ENCODE measurements at regions not wholly inside any gene's neighbourhood (a gene's known extent, or its start where the extent isn't known, plus 50 kb on each side); places are given as distances from the start of the nearest gene placed in this dataset.

DNA sequence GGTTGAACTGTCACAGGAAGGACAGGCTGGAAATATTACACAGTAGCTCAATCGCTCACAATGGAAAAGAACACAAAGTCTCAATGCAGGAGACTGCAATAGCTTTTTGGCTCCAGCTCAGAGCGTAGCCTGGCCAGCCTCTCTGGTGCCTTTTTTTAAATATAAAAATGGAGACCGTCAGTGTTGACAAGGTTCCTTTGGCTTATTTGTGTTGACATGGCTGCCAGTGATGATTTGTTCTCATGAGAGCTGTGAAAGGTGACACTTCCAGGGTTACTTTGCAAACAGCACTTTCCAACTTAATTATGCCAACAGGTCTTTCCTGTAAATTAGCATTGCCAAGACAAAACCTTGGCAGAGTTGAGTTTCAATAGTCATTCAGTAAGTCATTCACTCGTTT lies 70.8 kb downstream of the KCNE4 start:
- no peak for TF ChIP-seq FOXA1 (IDR thresholded peaks at IDR 0.05)
- no peak for TF ChIP-seq SP1 (IDR thresholded peaks at IDR 0.05)
- TF ChIP-seq FOXM1 (IDR thresholded peaks at IDR 0.05; ENCODE audit: borderline replicate concordance): no peak
- TF ChIP-seq FOXK2 (IDR thresholded peaks at IDR 0.05): no peak
- no peak for TF ChIP-seq ELF4 (IDR thresholded peaks at IDR 0.05)
- TF ChIP-seq BHLHE40 (IDR thresholded peaks at IDR 0.05; ENCODE audit: borderline replicate concordance): no peak
- TF ChIP-seq, protein P1, sequence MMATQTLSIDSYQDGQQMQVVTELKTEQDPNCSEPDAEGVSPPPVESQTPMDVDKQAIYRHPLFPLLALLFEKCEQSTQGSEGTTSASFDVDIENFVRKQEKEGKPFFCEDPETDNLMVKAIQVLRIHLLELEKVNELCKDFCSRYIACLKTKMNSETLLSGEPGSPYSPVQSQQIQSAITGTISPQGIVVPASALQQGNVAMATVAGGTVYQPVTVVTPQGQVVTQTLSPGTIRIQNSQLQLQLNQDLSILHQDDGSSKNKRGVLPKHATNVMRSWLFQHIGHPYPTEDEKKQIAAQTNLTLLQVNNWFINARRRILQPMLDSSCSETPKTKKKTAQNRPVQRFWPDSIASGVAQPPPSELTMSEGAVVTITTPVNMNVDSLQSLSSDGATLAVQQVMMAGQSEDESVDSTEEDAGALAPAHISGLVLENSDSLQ (IDR thresholded peaks at IDR 0.05): no peak
- no peak for TF ChIP-seq ZNF384 (IDR thresholded peaks at IDR 0.05)
- TF ChIP-seq TARDBP (IDR thresholded peaks at IDR 0.05): no peak
- TF ChIP-seq SUZ12 (IDR thresholded peaks at IDR 0.05): no peak
- no peak for TF ChIP-seq ARNT (IDR thresholded peaks at IDR 0.05)
- no peak for TF ChIP-seq L3MBTL2 (conservative IDR thresholded peaks at IDR 0.05)
- TF ChIP-seq HDGF (IDR thresholded peaks at IDR 0.05; ENCODE audit: borderline replicate concordance): no peak
- TF ChIP-seq CTBP1 (IDR thresholded peaks at IDR 0.05; ENCODE audit: borderline replicate concordance): no peak

All from HEK293T (cell line).